CD4-positive, alpha-beta memory T cell (primary cell): ENCODE measurements at regions not wholly inside any gene's neighbourhood (a gene's known extent, or its start where the extent isn't known, plus 50 kb on each side); places are given as distances from the start of the nearest gene placed in this dataset.

Experiments
- CTCF ChIA-PET: fragments of 350-600 bp; sonication (Branson Sonifier 250); formaldehyde crosslinking; loops from one replicate; lab custom pipeline; 2021; ENCODE audit warnings: inconsistent platforms; ENCODE audit not compliant: partially characterized antibody; lab: Charles Lee
- POLR2A ChIA-PET: fragments of 350-600 bp; sonication (Branson Sonifier 250); formaldehyde crosslinking; loops from one replicate; lab custom pipeline; 2021; ENCODE audit not compliant: partially characterized antibody; lab: Charles Lee
- DNase-seq, 5 donors: peaks; one replicate each; pipeline versions ENCODE4 v3.0.0 to v3.0.0-alpha.2; 2020 to 2022; ENCODE audit warnings: mixed read lengths in 1 of 5
- H3K27ac ChIP-seq: one replicate; pipeline ENCODE4 v1.7.0; 2013; ENCODE audit warnings: low read depth, low read length
- H3K27me3 ChIP-seq: 2 replicates; pipeline ENCODE4 v1.7.0; 2013; ENCODE audit warnings: mild to moderate bottlenecking, low read length, moderate library complexity; ENCODE audit not compliant: insufficient read depth
- H3K36me3 ChIP-seq: 2 replicates; pipeline ENCODE4 v1.7.0; 2013; ENCODE audit warnings: mild to moderate bottlenecking, low read length, moderate library complexity; ENCODE audit not compliant: insufficient read depth
- H3K4me1 ChIP-seq: 2 replicates; pipeline ENCODE4 v1.7.0; 2013; ENCODE audit warnings: mild to moderate bottlenecking, low read length, moderate library complexity; ENCODE audit not compliant: insufficient read depth
- H3K4me3 ChIP-seq, 2 donors: one replicate each; pipeline ENCODE4 v1.7.0; 2013; ENCODE audit warnings: low read length in 2 of 2, mild to moderate bottlenecking in 1 of 2
- H3K9me3 ChIP-seq, 2 donors: one replicate each; pipeline ENCODE4 v1.7.0; 2013; ENCODE audit warnings: low read length in 2 of 2, control low read depth in 1 of 2; ENCODE audit not compliant: control insufficient read depth in 1 of 2
- H3K27ac Mint-ChIP-seq, 7 donors: one replicate each; pipeline ENCODE4 v1.8.0; 2020 to 2021; ENCODE audit warnings: mixed read lengths in 7 of 7, mild to moderate bottlenecking in 6 of 7, inconsistent platforms in 3 of 7, moderate library complexity in 3 of 7
- H3K27me3 Mint-ChIP-seq, 2 donors: one replicate each; pipeline ENCODE4 v1.8.0; 2020 to 2021; ENCODE audit warnings: mixed read lengths in 2 of 2
- H3K36me3 Mint-ChIP-seq, 2 donors: one replicate each; pipeline ENCODE4 v1.8.0; 2020 to 2021; ENCODE audit warnings: mixed read lengths in 2 of 2, inconsistent platforms in 1 of 2, mild to moderate bottlenecking in 1 of 2
- H3K4me1 Mint-ChIP-seq, 4 donors: one replicate each; pipeline ENCODE4 v1.8.0; 2020 to 2021; ENCODE audit warnings: mixed read lengths in 4 of 4, mild to moderate bottlenecking in 1 of 4
- H3K4me3 Mint-ChIP-seq, 8 donors: one replicate each; pipeline ENCODE4 v1.8.0; 2020 to 2021; ENCODE audit warnings: mixed read lengths in 8 of 8, mild to moderate bottlenecking in 7 of 8, moderate library complexity in 6 of 8, inconsistent platforms in 3 of 8
- H3K9me3 Mint-ChIP-seq, 8 donors: one replicate each; pipeline ENCODE4 v1.8.0; 2020 to 2021; ENCODE audit warnings: mixed read lengths in 8 of 8, mild to moderate bottlenecking in 5 of 8, inconsistent platforms in 3 of 8, moderate library complexity in 1 of 8
- intact Hi-C: fragments of 100-400 bp; cut with micrococcal nuclease; formaldehyde crosslinking; loops from one replicate; pipeline ENCODE4 v1.15.1; 2023

DNA sequence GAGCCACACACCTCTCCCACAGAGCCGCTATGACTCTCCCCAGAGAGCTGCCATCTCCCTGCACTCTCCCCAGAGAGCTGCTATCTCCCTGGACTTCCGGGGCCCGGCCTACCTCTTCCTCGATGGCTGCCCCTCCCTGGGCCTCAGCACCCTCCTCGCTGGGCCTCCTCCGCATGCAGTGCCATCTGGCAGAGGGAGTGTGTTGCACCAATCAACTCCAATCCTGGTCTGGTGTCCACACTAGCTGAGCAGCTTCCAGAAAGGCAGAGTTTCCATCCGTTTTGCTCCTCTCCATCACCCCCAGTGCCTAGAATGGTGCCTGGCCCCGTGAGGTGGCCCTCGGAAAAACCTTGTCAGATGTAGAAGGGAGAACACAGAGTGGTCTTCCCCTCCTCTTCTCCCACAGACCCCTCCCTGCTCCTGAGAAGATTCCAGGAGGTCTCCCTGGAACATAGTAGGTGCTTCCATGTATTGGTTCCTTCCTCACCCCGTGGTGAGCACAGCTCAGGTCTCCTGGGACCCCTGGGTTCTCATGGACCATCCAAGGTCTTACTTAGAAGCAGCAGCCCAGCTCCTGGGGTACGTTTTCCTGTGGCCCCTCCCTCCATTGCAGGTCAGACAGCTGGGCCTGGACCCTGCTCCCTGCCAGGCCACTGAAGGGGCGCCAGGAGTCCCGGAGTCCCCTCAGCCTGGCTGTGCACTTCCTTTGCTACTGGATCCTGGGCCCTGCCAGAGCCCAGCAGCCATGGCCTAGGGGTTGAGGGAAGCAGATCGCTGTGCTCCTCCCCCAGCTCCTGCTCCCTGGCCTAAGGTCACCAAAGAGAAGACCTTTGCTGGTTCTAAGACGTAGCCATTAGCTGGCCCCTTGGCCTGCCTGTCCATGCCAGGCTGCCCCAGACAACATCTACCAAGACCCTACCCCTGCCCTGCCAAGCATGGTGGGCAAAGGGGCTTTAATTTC is 233.8 kb upstream of the GSE1 start:
- H3K27ac Mint-ChIP-seq = peak overlapping the region in 1 of 7 donors; percentile 22
- Histone ChIP-seq H3K9me3 (no peaks in the 10 kb centered on the region), H3K27me3 (no peaks in the 10 kb centered on the region), H3K27ac (no peak overlapping the region), H3K4me3 (no peak overlapping the region), H3K36me3 (no peaks in the 10 kb centered on the region), H3K4me1 (peaks cover 8% of the 10 kb centered on the region)
- no peak for DNase-seq
- H3K4me1 Mint-ChIP-seq = peaks cover 0 to under 1% (median 0%) of the 10 kb centered on the region in 4 donors
- ChIA-PET POLR2A (no interaction called here), CTCF (no interaction called here)
- H3K9me3 Mint-ChIP-seq = peaks cover 0 to 3% (median 0%) of the 10 kb centered on the region in 8 donors
- intact Hi-C loops = no loop called here
- H3K36me3 Mint-ChIP-seq = no peaks in the 10 kb centered on the region
- H3K27me3 Mint-ChIP-seq = peaks cover 5 to 7% of the 10 kb centered on the region in 2 donors
- H3K4me3 Mint-ChIP-seq = peak overlapping the region in 1 of 8 donors; percentile 4

DNA sequence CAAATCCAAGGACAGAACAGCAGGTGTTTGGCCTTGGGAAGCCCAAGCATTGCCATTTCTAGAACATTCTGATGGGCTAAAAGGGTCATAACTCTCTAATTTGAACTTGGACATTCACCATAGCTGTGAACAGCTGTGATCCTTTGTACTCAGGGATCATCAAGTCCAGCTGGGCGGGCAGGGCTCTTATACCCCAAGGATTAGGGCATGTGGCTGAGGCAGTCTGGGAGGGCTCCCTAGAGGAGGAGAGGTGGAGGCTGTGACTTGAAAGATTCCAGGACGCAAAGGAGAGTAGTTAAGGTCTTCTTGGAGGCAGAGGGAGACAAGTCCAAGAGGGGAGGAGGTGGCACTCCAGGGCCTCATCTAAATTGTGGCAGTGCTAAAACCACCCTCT is 233.1 kb upstream of the GSE1 start:
- Histone ChIP-seq H3K4me1 (peaks cover 8% of the 10 kb centered on the region), H3K27ac (no peak overlapping the region), H3K27me3 (no peaks in the 10 kb centered on the region), H3K9me3 (no peaks in the 10 kb centered on the region), H3K36me3 (no peaks in the 10 kb centered on the region), H3K4me3 (no peak overlapping the region)
- POLR2A ChIA-PET = no interaction called here
- Mint-ChIP-seq H3K36me3 (no peaks in the 10 kb centered on the region), H3K27ac (no peak overlapping the region), H3K4me1 (no peaks in the 10 kb centered on the region), H3K9me3 (peaks cover 0 to 3% (median 0%) of the 10 kb centered on the region in 8 donors), H3K4me3 (no peak overlapping the region), H3K27me3 (peaks cover 5 to 7% of the 10 kb centered on the region in 2 donors)
- no peak for DNase-seq
- CTCF ChIA-PET = no interaction called here
- intact Hi-C loops = no loop called here

DNA sequence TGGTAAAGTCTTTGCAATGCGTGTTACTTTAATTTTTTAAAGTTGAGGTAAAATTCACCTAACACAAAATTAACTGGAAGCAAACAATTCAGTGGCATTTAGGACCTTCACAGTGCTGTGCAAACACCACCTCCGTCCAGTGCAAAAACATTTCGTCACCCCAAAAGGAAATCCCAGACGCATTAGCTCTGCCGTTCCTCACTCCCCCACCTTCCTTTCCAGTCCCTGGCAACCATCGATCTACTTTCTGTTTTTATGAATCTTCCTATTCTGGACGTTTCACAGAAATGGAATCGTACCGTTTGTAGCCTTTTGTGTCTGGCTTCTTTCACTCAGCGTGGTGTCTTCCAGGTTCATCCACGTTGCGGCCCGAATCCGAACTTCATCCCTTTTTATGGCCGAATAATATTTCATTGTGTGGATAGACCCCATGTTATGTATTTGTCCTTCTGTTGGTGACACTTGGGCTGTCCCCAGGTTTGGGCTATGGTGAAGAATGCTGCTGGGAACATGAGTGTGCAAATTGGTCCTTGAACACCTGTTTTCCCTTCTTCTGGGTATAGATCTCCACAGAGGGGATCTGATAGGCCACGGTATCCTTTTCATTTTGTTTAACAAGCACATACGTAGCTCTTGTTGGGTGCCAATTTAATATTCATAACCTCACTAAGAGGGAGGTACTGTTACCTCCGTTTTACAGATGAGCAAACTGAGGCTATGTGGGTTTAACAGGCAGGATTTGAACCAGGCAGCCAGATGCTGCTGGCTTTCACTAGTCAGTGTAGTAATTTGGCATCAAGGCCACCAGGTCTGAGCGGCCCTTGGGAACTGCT is 232.0 kb upstream of the GSE1 start:
- Mint-ChIP-seq H3K4me3 (no peak overlapping the region), H3K4me1 (no peaks in the 10 kb centered on the region), H3K27me3 (peaks cover 5 to 10% of the 10 kb centered on the region in 2 donors), H3K27ac (peak overlapping the region in 1 of 7 donors; percentile 23), H3K9me3 (peaks cover 0 to 3% (median 0%) of the 10 kb centered on the region in 8 donors), H3K36me3 (no peaks in the 10 kb centered on the region)
- Histone ChIP-seq H3K4me1 (peaks cover 8% of the 10 kb centered on the region), H3K27ac (no peak overlapping the region), H3K27me3 (no peaks in the 10 kb centered on the region), H3K36me3 (no peaks in the 10 kb centered on the region), H3K9me3 (no peaks in the 10 kb centered on the region), H3K4me3 (no peak overlapping the region)
- POLR2A ChIA-PET = no interaction called here
- CTCF ChIA-PET = no interaction called here
- intact Hi-C loops = no loop called here
- DNase-seq = no peak

DNA sequence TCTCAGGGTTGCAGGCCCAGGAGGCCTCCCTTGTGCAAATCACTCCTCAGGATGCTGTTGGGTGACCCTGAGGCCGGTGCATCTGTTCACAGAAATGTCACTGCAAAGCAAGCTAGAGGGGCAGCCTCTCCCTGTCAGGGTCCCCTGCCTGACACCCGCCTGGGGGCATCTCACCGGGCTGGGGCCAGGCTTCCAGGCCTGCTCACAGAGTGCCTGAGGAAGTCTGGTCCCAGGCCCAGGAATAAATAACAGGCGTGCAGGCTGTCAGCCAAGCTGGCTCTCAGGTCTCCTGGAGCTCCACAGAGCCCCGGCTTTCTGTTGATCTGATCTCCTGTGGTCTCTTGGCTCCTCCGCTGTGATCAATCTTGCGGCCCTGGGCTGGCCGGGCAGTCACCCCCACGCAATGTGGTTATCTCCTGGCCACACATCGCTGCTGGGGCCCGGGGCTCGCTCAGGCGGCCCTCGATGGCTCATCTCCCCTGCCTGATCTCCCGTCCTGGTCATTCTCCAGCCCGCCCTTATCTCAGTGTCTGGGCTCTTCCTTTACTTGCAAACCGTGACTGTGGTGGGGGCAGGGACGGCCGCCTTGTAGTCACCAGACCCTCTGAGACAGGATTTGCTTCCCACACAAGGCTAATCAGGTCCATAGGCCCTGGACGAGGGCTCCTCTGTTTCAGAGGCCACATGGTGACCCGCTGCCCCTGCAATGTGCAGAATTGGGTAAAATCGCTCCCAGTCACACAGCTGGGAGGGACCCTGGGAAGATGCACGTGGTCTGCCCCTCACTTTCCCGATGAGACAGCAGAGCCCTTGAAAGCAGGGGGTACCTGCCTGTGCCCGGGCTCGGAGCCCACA is 231.2 kb upstream of the GSE1 start:
- Mint-ChIP-seq H3K4me1 (no peaks in the 10 kb centered on the region), H3K27me3 (peaks cover 5 to 13% of the 10 kb centered on the region in 2 donors), H3K4me3 (no peak overlapping the region), H3K27ac (no peak overlapping the region), H3K9me3 (peaks cover 0 to 3% (median 0%) of the 10 kb centered on the region in 8 donors), H3K36me3 (no peaks in the 10 kb centered on the region)
- ChIA-PET POLR2A (no interaction called here), CTCF (no interaction called here)
- Histone ChIP-seq H3K4me3 (no peak overlapping the region), H3K27me3 (no peaks in the 10 kb centered on the region), H3K4me1 (peaks cover 8% of the 10 kb centered on the region), H3K27ac (no peak overlapping the region), H3K9me3 (no peaks in the 10 kb centered on the region), H3K36me3 (no peaks in the 10 kb centered on the region)
- intact Hi-C loops = no loop called here
- DNase-seq = no peak

DNA sequence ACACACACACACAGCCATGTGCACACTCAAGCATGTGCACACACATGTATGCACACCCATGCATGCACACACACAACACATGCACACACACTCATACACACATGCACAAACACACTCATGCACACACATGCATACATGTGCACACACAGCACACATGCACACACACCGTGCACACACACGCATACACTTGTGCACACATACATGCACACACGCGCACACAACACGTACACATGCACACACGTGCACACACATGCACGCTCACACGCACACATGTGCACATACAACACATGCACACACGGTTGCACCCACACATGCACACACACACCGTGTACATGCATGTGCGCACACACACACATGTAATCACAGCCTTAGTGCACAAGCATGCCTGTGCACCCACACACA is 230.4 kb upstream of the GSE1 start:
- Histone ChIP-seq H3K9me3 (no peaks in the 10 kb centered on the region), H3K27ac (no peak overlapping the region), H3K27me3 (no peaks in the 10 kb centered on the region), H3K36me3 (no peaks in the 10 kb centered on the region), H3K4me3 (no peak overlapping the region), H3K4me1 (peaks cover 8% of the 10 kb centered on the region)
- POLR2A ChIA-PET = no interaction called here
- Mint-ChIP-seq H3K36me3 (no peaks in the 10 kb centered on the region), H3K4me3 (no peak overlapping the region), H3K4me1 (no peaks in the 10 kb centered on the region), H3K27me3 (peaks cover 5 to 17% of the 10 kb centered on the region in 2 donors), H3K9me3 (peaks cover 0 to 3% (median 0%) of the 10 kb centered on the region in 8 donors), H3K27ac (no peak overlapping the region)
- DNase-seq = no peak
- CTCF ChIA-PET = no interaction called here
- intact Hi-C loops = no loop called here

DNA sequence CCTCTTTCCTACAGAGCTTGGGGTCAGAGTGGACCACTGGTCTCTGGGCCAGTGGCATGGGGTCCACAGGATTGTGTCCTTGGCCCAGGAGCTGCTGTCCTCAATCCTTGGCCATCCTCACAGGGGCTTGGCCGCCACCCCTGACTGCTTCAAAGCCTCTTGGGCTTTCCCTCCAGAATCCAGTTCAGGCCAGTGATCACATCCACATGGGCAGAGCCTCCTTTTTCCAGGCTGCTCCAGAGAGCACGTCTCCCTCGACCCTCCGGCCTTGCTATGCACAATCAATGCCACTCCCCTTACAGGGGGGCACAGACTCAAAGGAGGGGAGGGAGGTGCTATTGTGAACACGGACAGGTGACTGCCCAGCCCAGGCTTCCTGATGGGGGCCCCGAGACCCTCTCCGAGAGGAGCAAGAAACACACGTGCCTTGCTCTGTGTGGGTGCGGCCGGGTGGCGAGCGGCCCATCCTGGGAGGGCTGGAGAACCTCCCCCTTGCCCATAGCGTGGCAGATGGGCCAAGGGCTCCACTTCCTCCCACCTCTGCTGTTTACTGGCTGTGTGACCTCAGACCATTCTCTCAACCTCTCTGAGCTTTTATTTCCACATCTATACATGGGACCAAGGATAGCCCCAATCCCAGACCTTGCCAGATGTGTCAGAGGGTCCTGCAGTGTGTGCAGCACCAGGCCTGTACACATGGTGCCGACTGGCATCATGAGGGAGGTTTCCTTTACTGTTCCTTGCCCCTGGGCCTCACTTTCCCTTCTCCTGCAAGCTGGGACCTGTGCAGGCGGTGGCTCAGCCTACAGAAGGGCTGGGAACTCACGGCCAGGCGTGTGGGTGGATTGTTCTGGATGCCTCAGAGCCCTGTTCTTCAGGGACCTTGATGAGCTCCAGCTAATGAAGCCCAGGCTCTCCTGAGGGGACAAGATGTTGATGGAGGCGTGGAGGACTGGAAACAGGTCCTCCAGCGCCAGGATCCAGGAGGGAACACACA is 229.0 kb upstream of the GSE1 start:
- ChIA-PET POLR2A (no interaction called here), CTCF (no interaction called here)
- DNase-seq = no peak
- H3K4me3 ChIP-seq = no peak overlapping the region
- no peaks in the 10 kb centered on the region for H3K27me3 ChIP-seq
- Mint-ChIP-seq H3K27ac (no peak overlapping the region), H3K4me1 (no peaks in the 10 kb centered on the region), H3K4me3 (no peak overlapping the region), H3K36me3 (no peaks in the 10 kb centered on the region), H3K9me3 (peaks cover 0 to 3% (median 0%) of the 10 kb centered on the region in 8 donors), H3K27me3 (peaks cover 9 to 15% of the 10 kb centered on the region in 2 donors)
- intact Hi-C loops = no loop called here
- no peaks in the 10 kb centered on the region for H3K36me3 ChIP-seq
- no peaks in the 10 kb centered on the region for H3K9me3 ChIP-seq
- no peak overlapping the region for H3K27ac ChIP-seq
- peaks cover 8% of the 10 kb centered on the region for H3K4me1 ChIP-seq
